ENCODE measurements at regions not wholly inside any gene's neighbourhood (a gene's known extent, or its start where the extent isn't known, plus 50 kb on each side); places are given as distances from the start of the nearest gene placed in this dataset.

GRCh38 chr12:24539646-24540045, 409.3 kb downstream of the BCAT1 start:
- Histone ChIP-seq H3K4me1 (ENCODE audit: control insufficient read depth in 1 of 2, insufficient read depth in 2 of 2, low read length in 2 of 2) (no peaks in the 10 kb centered on the region), H2AFZ (ENCODE audit: low read depth, low read length, poor library complexity, severe bottlenecking) (no peak overlapping the region), H4K20me1 (ENCODE audit: insufficient read depth) (no peaks in the 10 kb centered on the region), H3K4me3 (replicated peaks in 1 of 2; ENCODE audit: low read depth in 1 of 2, low read length in 2 of 2) (no peak overlapping the region), H3K36me3 (ENCODE audit: control insufficient read depth in 1 of 2, insufficient read depth in 2 of 2, low read length in 2 of 2) (no peaks in the 10 kb centered on the region), H3K9me2 (ENCODE audit: insufficient read depth) (no peaks in the 10 kb centered on the region), H3K4me2 (ENCODE audit: low read length) (no peak overlapping the region), H3K9me3 (ENCODE audit: control insufficient read depth in 1 of 2, insufficient read depth in 1 of 2, low read depth in 1 of 2, low read length in 2 of 2) (peaks cover 10 to 12% of the 10 kb centered on the region in 2 experiments; a peak in 2 of 4 replicates), H3K27ac (ENCODE audit: low read depth, low read length) (no peak overlapping the region), H3K27me3 (ENCODE audit: insufficient read depth, low read length) (no peaks in the 10 kb centered on the region), H3K9ac (ENCODE audit: low read length) (no peak overlapping the region), H3K79me2 (ENCODE audit: insufficient read depth, low read length) (no peaks in the 10 kb centered on the region)
- DNase-seq (ENCODE audit: low read depth, low spot score) (no peak), ATAC-seq (no peak)
- BruUV-seq (replicated peaks) = no TSS peak
- ChIA-PET POLR2A (no interaction called here), RAD21 (ENCODE audit: low non-redundant PET in 1 of 2, low total read pairs in 2 of 2, uncharacterized antibody in 2 of 2, unreplicated experiment in 2 of 2) (no interaction called here), CTCF (no interaction called here)
- intact Hi-C loops (cut with micrococcal nuclease) = no loop called here
- TF ChIP-seq REST (IDR thresholded peaks at IDR 0.05; ENCODE audit: low read depth) = no peak
- no peak for TF ChIP-seq FOSL1 (IDR thresholded peaks at IDR 0.05; ENCODE audit: low read depth)
- no peak for TF ChIP-seq EZH2 (IDR thresholded peaks at IDR 0.05)
- no peak for TF ChIP-seq MAX (IDR thresholded peaks at IDR 0.05)
- TF ChIP-seq JUND (IDR thresholded peaks at IDR 0.05) = no peak
- TF ChIP-seq YY1 (IDR thresholded peaks at IDR 0.05; ENCODE audit: extremely low read depth, insufficient replicate concordance, low read depth, low read length) = no peak
- TF ChIP-seq POLR2A (IDR thresholded peaks at IDR 0.05; ENCODE audit: borderline replicate concordance, extremely low read depth, insufficient read depth, insufficient read length) = no peak
- no peak for TF ChIP-seq CEBPB (IDR thresholded peaks at IDR 0.05; ENCODE audit: low read depth)

All from HCT116 (cell line).